Parathyroid adenoma (tissue), 2 donors: ENCODE measurements at regions not wholly inside any gene's neighbourhood (a gene's known extent, or its start where the extent isn't known, plus 50 kb on each side); places are given as distances from the start of the nearest gene placed in this dataset.

Experiments used
- H2AFZ ChIP-seq: fragments of 300-600 bp; sonication (generic); one replicate; pipeline ENCODE4 v1.7.0; 2017; ENCODE audit warnings: antibody characterized with exemption, mild to moderate bottlenecking
- H3K27ac ChIP-seq: fragments of 300-600 bp; sonication (generic); one replicate; pipeline ENCODE4 v1.7.0; 2017
- H3K27me3 ChIP-seq: fragments of 300-600 bp; sonication (generic); one replicate; pipeline ENCODE4 v1.7.0; 2017; ENCODE audit warnings: low read length; ENCODE audit not compliant: control insufficient read depth, insufficient read depth
- H3K36me3 ChIP-seq: fragments of 300-600 bp; sonication (generic); one replicate; pipeline ENCODE4 v1.7.0; 2017; ENCODE audit warnings: low read length; ENCODE audit not compliant: control insufficient read depth, insufficient read depth
- H3K4me1 ChIP-seq: fragments of 300-600 bp; sonication (generic); one replicate; pipeline ENCODE4 v1.7.0; 2017; ENCODE audit warnings: control low read depth
- H3K4me2 ChIP-seq: fragments of 300-600 bp; sonication (generic); one replicate; pipeline ENCODE4 v1.7.0; 2017; ENCODE audit warnings: low read length
- H3K4me3 ChIP-seq: fragments of 300-600 bp; sonication (generic); one replicate; pipeline ENCODE4 v1.7.0; 2017; ENCODE audit warnings: low read depth, low read length
- H3K79me2 ChIP-seq: fragments of 300-600 bp; sonication (generic); one replicate; pipeline ENCODE4 v1.7.0; 2017; ENCODE audit warnings: control low read depth
- H3K9ac ChIP-seq: fragments of 300-600 bp; sonication (generic); one replicate; pipeline ENCODE4 v1.7.0; 2017; ENCODE audit warnings: mild to moderate bottlenecking
- H3K9me3 ChIP-seq: fragments of 300-600 bp; sonication (generic); one replicate; pipeline ENCODE4 v1.7.0; 2017; ENCODE audit warnings: low read length; ENCODE audit not compliant: control insufficient read depth
- TF ChIP-seq, protein P1 (sequence below): fragments of 300-600 bp; sonication (generic); IDR thresholded peaks from one replicate; pipeline ENCODE4 v1.7.0; 2017; ENCODE audit warnings: antibody characterized with exemption, mild to moderate bottlenecking
- donor health status: primary hyperparathyroidism.

DNA sequence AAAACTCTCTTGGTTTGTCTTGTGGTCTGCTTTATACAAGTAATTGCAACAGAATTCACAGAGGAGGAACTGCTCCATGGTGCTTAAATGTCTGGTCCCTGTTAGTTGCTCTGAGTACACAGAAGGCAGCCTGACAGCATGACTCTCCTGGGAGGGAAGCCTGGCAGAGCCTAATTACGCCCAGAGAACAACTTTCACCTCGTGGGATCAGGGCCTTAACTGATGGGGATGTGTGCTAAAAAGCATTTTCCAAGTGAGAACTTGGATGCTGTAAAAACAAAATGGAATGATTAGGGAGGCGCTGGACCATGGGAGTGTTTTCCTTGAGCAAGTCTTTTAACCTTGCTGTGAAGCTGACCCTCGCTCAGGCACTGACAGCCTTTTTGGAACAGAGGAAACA is 154.0 kb upstream of the TENM4 start:
- Histone ChIP-seq H3K27me3 (no peaks in the 10 kb centered on the region), H3K36me3 (no peaks in the 10 kb centered on the region), H3K4me3 (no peak overlapping the region), H3K79me2 (no peaks in the 10 kb centered on the region), H3K9ac (no peak overlapping the region), H3K9me3 (no peaks in the 10 kb centered on the region), H3K4me1 (no peaks in the 10 kb centered on the region), H3K4me2 (no peak overlapping the region), H3K27ac (no peak overlapping the region), H2AFZ (no peak overlapping the region)
- TF ChIP-seq, protein P1, sequence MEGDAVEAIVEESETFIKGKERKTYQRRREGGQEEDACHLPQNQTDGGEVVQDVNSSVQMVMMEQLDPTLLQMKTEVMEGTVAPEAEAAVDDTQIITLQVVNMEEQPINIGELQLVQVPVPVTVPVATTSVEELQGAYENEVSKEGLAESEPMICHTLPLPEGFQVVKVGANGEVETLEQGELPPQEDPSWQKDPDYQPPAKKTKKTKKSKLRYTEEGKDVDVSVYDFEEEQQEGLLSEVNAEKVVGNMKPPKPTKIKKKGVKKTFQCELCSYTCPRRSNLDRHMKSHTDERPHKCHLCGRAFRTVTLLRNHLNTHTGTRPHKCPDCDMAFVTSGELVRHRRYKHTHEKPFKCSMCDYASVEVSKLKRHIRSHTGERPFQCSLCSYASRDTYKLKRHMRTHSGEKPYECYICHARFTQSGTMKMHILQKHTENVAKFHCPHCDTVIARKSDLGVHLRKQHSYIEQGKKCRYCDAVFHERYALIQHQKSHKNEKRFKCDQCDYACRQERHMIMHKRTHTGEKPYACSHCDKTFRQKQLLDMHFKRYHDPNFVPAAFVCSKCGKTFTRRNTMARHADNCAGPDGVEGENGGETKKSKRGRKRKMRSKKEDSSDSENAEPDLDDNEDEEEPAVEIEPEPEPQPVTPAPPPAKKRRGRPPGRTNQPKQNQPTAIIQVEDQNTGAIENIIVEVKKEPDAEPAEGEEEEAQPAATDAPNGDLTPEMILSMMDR, result no peak

DNA sequence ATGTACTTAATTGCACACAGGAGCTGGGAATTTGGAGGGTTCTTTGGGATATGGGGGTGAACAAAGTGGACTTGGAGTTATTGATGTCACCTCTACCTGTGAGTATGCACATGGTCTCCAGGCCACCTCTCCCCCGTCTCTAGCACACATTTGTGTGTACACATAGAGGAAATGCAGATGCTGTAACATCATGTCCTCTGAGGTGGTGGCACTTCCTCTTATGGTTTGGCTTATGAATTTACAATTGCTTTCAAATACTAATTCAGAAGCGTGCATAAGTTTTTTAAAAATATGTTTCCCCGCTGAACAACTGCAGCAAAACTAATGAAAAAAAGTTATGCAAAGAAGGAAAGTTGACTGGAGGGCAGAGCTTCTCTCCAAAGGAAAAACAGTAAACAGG is 152.0 kb upstream of the TENM4 start:
- Histone ChIP-seq H3K9me3 (no peaks in the 10 kb centered on the region), H3K4me3 (no peak overlapping the region), H3K4me1 (no peaks in the 10 kb centered on the region), H3K27me3 (no peaks in the 10 kb centered on the region), H3K79me2 (no peaks in the 10 kb centered on the region), H3K9ac (no peak overlapping the region), H3K36me3 (no peaks in the 10 kb centered on the region), H2AFZ (no peak overlapping the region), H3K4me2 (no peak overlapping the region), H3K27ac (no peak overlapping the region)
- TF ChIP-seq, protein P1, result no peak

GRCh38 chr11:79592406-79592805 is 151.6 kb upstream of the TENM4 start:
- no peak overlapping the region for H2AFZ ChIP-seq
- H3K36me3 ChIP-seq, result no peaks in the 10 kb centered on the region
- H3K4me1 ChIP-seq, result no peaks in the 10 kb centered on the region
- no peaks in the 10 kb centered on the region for H3K79me2 ChIP-seq
- no peak overlapping the region for H3K27ac ChIP-seq
- TF ChIP-seq, protein P1, result no peak
- no peak overlapping the region for H3K9ac ChIP-seq
- no peaks in the 10 kb centered on the region for H3K27me3 ChIP-seq
- H3K9me3 ChIP-seq, result no peaks in the 10 kb centered on the region
- no peak overlapping the region for H3K4me2 ChIP-seq
- no peak overlapping the region for H3K4me3 ChIP-seq

DNA sequence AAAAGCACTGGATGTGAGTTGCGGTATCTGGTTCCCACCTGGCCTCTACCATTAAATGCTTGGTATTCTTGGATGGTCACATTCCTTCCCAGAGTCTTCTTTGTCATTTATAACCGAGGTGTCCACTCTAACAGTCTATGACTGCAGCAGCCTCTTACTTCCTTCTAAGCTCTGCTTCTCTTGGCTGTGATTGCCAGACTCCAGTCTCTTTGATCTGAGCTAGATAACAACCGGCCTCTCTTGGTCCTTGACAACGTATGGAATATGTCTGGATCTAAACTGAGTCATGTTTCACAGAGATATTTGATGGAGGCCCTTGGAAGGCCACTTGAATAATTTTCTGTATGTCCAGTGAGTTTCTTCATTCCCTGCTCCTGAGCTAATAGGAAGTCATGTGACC is 141.6 kb upstream of the TENM4 start:
- H3K27ac ChIP-seq, result no peak overlapping the region
- H3K4me1 ChIP-seq, result no peaks in the 10 kb centered on the region
- H3K9ac ChIP-seq, result no peak overlapping the region
- no peak overlapping the region for H3K4me2 ChIP-seq
- H2AFZ ChIP-seq, result no peak overlapping the region
- no peaks in the 10 kb centered on the region for H3K9me3 ChIP-seq
- H3K79me2 ChIP-seq, result no peaks in the 10 kb centered on the region
- no peaks in the 10 kb centered on the region for H3K27me3 ChIP-seq
- TF ChIP-seq, protein P1, result no peak
- H3K4me3 ChIP-seq, result no peak overlapping the region
- H3K36me3 ChIP-seq, result no peaks in the 10 kb centered on the region

GRCh38 chr11:79579063-79579462 is 138.2 kb upstream of the TENM4 start:
- Histone ChIP-seq H3K36me3 (no peaks in the 10 kb centered on the region), H3K79me2 (no peaks in the 10 kb centered on the region), H3K4me1 (no peaks in the 10 kb centered on the region), H3K9ac (no peak overlapping the region), H2AFZ (no peak overlapping the region), H3K27me3 (no peaks in the 10 kb centered on the region), H3K27ac (no peak overlapping the region), H3K4me2 (no peak overlapping the region), H3K9me3 (no peaks in the 10 kb centered on the region), H3K4me3 (no peak overlapping the region)
- TF ChIP-seq, protein P1, result no peak
